ENCODE measurements at regions not wholly inside any gene's neighbourhood (a gene's known extent, or its start where the extent isn't known, plus 50 kb on each side); places are given as distances from the start of the nearest gene placed in this dataset.

DNA sequence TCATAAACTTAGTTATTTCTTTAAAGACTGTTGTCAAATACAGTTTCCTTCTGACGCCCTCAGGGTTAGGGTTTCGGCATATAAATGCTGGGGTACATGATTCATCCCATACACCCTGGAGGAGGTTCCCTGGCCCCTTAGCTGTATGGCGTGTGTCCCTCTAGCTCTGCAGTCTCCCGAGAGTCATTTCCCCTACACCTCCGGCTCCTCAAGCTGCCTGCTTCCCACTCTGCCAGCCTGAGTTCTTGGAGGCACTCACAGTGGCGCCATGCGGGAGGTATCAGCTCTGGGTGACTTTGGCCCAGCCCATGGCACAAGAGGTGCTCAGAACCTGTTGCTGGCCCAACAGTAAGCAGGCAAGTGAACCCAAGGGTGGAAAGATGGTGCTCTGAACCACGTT is 70.2 kb upstream of the TRPM1 start:
- TF ChIP-seq, protein P1, sequence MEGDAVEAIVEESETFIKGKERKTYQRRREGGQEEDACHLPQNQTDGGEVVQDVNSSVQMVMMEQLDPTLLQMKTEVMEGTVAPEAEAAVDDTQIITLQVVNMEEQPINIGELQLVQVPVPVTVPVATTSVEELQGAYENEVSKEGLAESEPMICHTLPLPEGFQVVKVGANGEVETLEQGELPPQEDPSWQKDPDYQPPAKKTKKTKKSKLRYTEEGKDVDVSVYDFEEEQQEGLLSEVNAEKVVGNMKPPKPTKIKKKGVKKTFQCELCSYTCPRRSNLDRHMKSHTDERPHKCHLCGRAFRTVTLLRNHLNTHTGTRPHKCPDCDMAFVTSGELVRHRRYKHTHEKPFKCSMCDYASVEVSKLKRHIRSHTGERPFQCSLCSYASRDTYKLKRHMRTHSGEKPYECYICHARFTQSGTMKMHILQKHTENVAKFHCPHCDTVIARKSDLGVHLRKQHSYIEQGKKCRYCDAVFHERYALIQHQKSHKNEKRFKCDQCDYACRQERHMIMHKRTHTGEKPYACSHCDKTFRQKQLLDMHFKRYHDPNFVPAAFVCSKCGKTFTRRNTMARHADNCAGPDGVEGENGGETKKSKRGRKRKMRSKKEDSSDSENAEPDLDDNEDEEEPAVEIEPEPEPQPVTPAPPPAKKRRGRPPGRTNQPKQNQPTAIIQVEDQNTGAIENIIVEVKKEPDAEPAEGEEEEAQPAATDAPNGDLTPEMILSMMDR (IDR thresholded peaks at IDR 0.05; ENCODE audit: low read depth, low read length): no peak
- Histone ChIP-seq H3K4me3 (ENCODE audit: low read depth, low read length) (no peak overlapping the region), H3K27ac (no peak overlapping the region), H3K9me3 (ENCODE audit: severe bottlenecking) (no peaks in the 10 kb centered on the region), H3K36me3 (no peaks in the 10 kb centered on the region), H3K27me3 (ENCODE audit: insufficient read depth, low read depth, severe bottlenecking) (no peaks in the 10 kb centered on the region)
- no peak for DNase-seq

GRCh38 chr15:31172606-31173005 is 71.1 kb upstream of the TRPM1 start:
- no peaks in the 10 kb centered on the region for H3K9me3 ChIP-seq (ENCODE audit: severe bottlenecking)
- no peak overlapping the region for H3K4me3 ChIP-seq (ENCODE audit: low read depth, low read length)
- TF ChIP-seq, protein P1 (IDR thresholded peaks at IDR 0.05; ENCODE audit: low read depth, low read length): no peak
- no peaks in the 10 kb centered on the region for H3K36me3 ChIP-seq
- H3K27ac ChIP-seq: no peak overlapping the region
- no peaks in the 10 kb centered on the region for H3K27me3 ChIP-seq (ENCODE audit: insufficient read depth, low read depth, severe bottlenecking)
- no peak for DNase-seq

GRCh38 chr15:31173790-31174450 is 72.4 kb upstream of the TRPM1 start:
- H3K27me3 ChIP-seq (ENCODE audit: insufficient read depth, low read depth, severe bottlenecking): no peaks in the 10 kb centered on the region
- H3K4me3 ChIP-seq (ENCODE audit: low read depth, low read length): no peak overlapping the region
- DNase-seq: no peak
- H3K36me3 ChIP-seq: no peaks in the 10 kb centered on the region
- H3K9me3 ChIP-seq (ENCODE audit: severe bottlenecking): no peaks in the 10 kb centered on the region
- no peak overlapping the region for H3K27ac ChIP-seq
- TF ChIP-seq, protein P1 (IDR thresholded peaks at IDR 0.05; ENCODE audit: low read depth, low read length): no peak

GRCh38 chr15:31175484-31175883 is 74.0 kb upstream of the TRPM1 start:
- H3K9me3 ChIP-seq (ENCODE audit: severe bottlenecking): no peaks in the 10 kb centered on the region
- no peak overlapping the region for H3K4me3 ChIP-seq (ENCODE audit: low read depth, low read length)
- TF ChIP-seq, protein P1 (IDR thresholded peaks at IDR 0.05; ENCODE audit: low read depth, low read length): no peak
- DNase-seq: no peak
- H3K27ac ChIP-seq: no peak overlapping the region
- no peaks in the 10 kb centered on the region for H3K27me3 ChIP-seq (ENCODE audit: insufficient read depth, low read depth, severe bottlenecking)
- no peaks in the 10 kb centered on the region for H3K36me3 ChIP-seq

- no peak overlapping the region for H3K27ac ChIP-seq
- H3K4me3 ChIP-seq (ENCODE audit: low read depth, low read length): no peak overlapping the region
- no peaks in the 10 kb centered on the region for H3K36me3 ChIP-seq
- no peaks in the 10 kb centered on the region for H3K9me3 ChIP-seq (ENCODE audit: severe bottlenecking)
- TF ChIP-seq, protein P1 (IDR thresholded peaks at IDR 0.05; ENCODE audit: low read depth, low read length): no peak
- no peak for DNase-seq
- no peaks in the 10 kb centered on the region for H3K27me3 ChIP-seq (ENCODE audit: insufficient read depth, low read depth, severe bottlenecking)
Measured at GRCh38 chr15:31177951-31178350, 76.4 kb upstream of the TRPM1 start.

- Histone ChIP-seq H3K4me3 (ENCODE audit: low read depth, low read length) (no peak overlapping the region), H3K9me3 (ENCODE audit: severe bottlenecking) (no peaks in the 10 kb centered on the region), H3K27me3 (ENCODE audit: insufficient read depth, low read depth, severe bottlenecking) (no peaks in the 10 kb centered on the region), H3K27ac (no peak overlapping the region), H3K36me3 (no peaks in the 10 kb centered on the region)
- TF ChIP-seq, protein P1 (IDR thresholded peaks at IDR 0.05; ENCODE audit: low read depth, low read length): no peak
- DNase-seq: no peak
Measured at GRCh38 chr15:31178705-31179104, 77.2 kb upstream of the TRPM1 start.

Measured in WERI-Rb-1 (cell line).